SK-N-SH (cell line): ENCODE measurements at regions not wholly inside any gene's neighbourhood (a gene's known extent, or its start where the extent isn't known, plus 50 kb on each side); places are given as distances from the start of the nearest gene placed in this dataset.

Source experiments
- CTCF ChIA-PET: fragments of 300-600, 350-600 bp; formaldehyde crosslinking; extraction: SDS; loops from one replicate; lab custom pipeline; 2021; lab: Yijun Ruan, JAX
- POLR2A ChIA-PET: fragments of 350-600 bp; sonication (Branson Sonifier 250); formaldehyde crosslinking; extraction: SDS; loops from one replicate; lab custom pipeline; 2020; ENCODE audit warnings: antibody characterized with exemption, inconsistent platforms; lab: Yijun Ruan, JAX
- DNase-seq: peaks from one replicate; pipeline ENCODE4 v3.0.0; 2012
- H2AFZ ChIP-seq: fragments of 200-600 bp; sonication (generic); 2 replicates; pipeline ENCODE4 v1.8.1; 2016; ENCODE audit warnings: antibody characterized with exemption, mild to moderate bottlenecking, low read depth
- H3F3A ChIP-seq: fragments of 200-600 bp; sonication (generic); replicated peaks from 2 replicates; pipeline ENCODE3; 2016; ENCODE audit warnings: antibody characterized with exemption, mild to moderate bottlenecking; ENCODE audit not compliant: insufficient read depth
- H3K27ac ChIP-seq, 2 experiments: fragments of 200-500 bp in 1 of 2; fragments of 200-600 bp in 1 of 2; sonication (Bioruptor generic) in 1 of 2; sonication (generic), shearing (Covaris generic) in 1 of 2; 2 replicates each; pipeline versions ENCODE4 v1.5.1 to v1.6.1; 2014 to 2016; ENCODE audit warnings: low read depth in 2 of 2, inconsistent platforms in 1 of 2, low read length in 1 of 2, mild to moderate bottlenecking in 1 of 2, mixed read lengths in 1 of 2
- H3K27me3 ChIP-seq: fragments of 200-600 bp; sonication (generic), shearing (Covaris generic); 2 replicates; pipeline ENCODE4 v1.6.1; 2016; ENCODE audit warnings: mixed run types; ENCODE audit not compliant: insufficient read depth
- H3K36me3 ChIP-seq, 2 experiments: fragments of 200-500 bp in 1 of 2; fragments of 200-600 bp in 1 of 2; sonication (Bioruptor generic) in 1 of 2; sonication (generic) in 1 of 2; replicated peaks in 1 of 2; 2 replicates each; pipeline versions ENCODE3 to v1.5.1; 2014 to 2016; ENCODE audit warnings: low read length in 1 of 2, mild to moderate bottlenecking in 1 of 2; ENCODE audit not compliant: insufficient read depth in 2 of 2, control insufficient read depth in 1 of 2
- H3K4me1 ChIP-seq, 2 experiments: fragments of 200-500 bp in 1 of 2; fragments of 200-600 bp in 1 of 2; sonication (Bioruptor generic) in 1 of 2; sonication (generic), shearing (Covaris generic) in 1 of 2; 2 replicates each; pipeline versions ENCODE4 v1.5.1 to v1.6.1; 2014 to 2016; ENCODE audit warnings: low read depth in 1 of 2, low read length in 1 of 2, mixed run types in 1 of 2; ENCODE audit not compliant: insufficient read depth in 2 of 2, control insufficient read depth in 1 of 2
- H3K4me2 ChIP-seq: fragments of 200-600 bp; sonication (generic), shearing (Covaris generic); 2 replicates; pipeline ENCODE4 v1.6.1; 2017; ENCODE audit warnings: mixed run types
- H3K4me3 ChIP-seq, 2 experiments: fragments of 200-500 bp in 1 of 2; fragments of 200-600 bp in 1 of 2; sonication (Bioruptor generic) in 1 of 2; sonication (generic), shearing (Covaris generic) in 1 of 2; 2 replicates each; pipeline versions ENCODE4 v1.5.1 to v1.8.1; 2014 to 2016; ENCODE audit warnings: low read depth in 2 of 2, inconsistent platforms in 1 of 2, low read length in 1 of 2, mild to moderate bottlenecking in 1 of 2, mixed read lengths in 1 of 2, moderate library complexity in 1 of 2
- H3K79me2 ChIP-seq: fragments of 200-600 bp; sonication (generic); 2 replicates; pipeline ENCODE4 v1.8.1; 2017; ENCODE audit warnings: mild to moderate bottlenecking; ENCODE audit not compliant: insufficient read depth
- H3K9ac ChIP-seq: fragments of 200-600 bp; sonication (generic); 2 replicates; pipeline ENCODE4 v1.6.1; 2017; ENCODE audit warnings: mixed run types
- H3K9me2 ChIP-seq: fragments of 200-600 bp; sonication (generic); 2 replicates; pipeline ENCODE4 v1.6.1; 2017; ENCODE audit warnings: mixed run types
- H3K9me3 ChIP-seq: fragments of 200-600 bp; sonication (generic); 2 replicates; pipeline ENCODE4 v1.6.1; 2017; ENCODE audit warnings: mixed run types, mild to moderate bottlenecking, moderate library complexity
- H4K20me1 ChIP-seq: fragments of 200-600 bp; sonication (generic); 2 replicates; pipeline ENCODE4 v1.6.1; 2017; ENCODE audit warnings: mild to moderate bottlenecking, mixed run types; ENCODE audit not compliant: insufficient read depth
- CHD2 ChIP-seq: fragments of 150-350 bp; IDR thresholded peaks from 2 replicates; pipeline ENCODE4 v1.6.1; 2018; ENCODE audit warnings: low read length; ENCODE audit not compliant: partially characterized antibody
- EP300 ChIP-seq, 2 experiments: IDR thresholded peaks; 2 replicates each; pipeline versions ENCODE4 v1.4.0 to v1.6.1; 2012; ENCODE audit warnings: borderline replicate concordance in 1 of 2, low read depth in 1 of 2, low read length in 1 of 2
- EZH2phosphoT487 ChIP-seq: fragments of 200-600 bp; sonication (generic); IDR thresholded peaks from 2 replicates; pipeline ENCODE4 v1.6.1; 2017; ENCODE audit warnings: low read depth, mixed run types, mild to moderate bottlenecking, antibody characterized with exemption, moderate library complexity, borderline replicate concordance
- FOSL2 ChIP-seq: IDR thresholded peaks from 2 replicates; pipeline ENCODE4 v1.4.0; 2012; ENCODE audit warnings: low read depth, mild to moderate bottlenecking, moderate library complexity, borderline replicate concordance
- FOXJ3 ChIP-seq: sonication (generic); formaldehyde crosslinking; IDR thresholded peaks from 2 replicates; pipeline ENCODE4 v1.5.1; 2020; ENCODE audit warnings: mild to moderate bottlenecking, missing genetic modification reagents
- FOXM1 ChIP-seq: IDR thresholded peaks from 2 replicates; pipeline ENCODE4 v1.4.0; 2012; ENCODE audit warnings: low read depth, mild to moderate bottlenecking
- GABPA ChIP-seq: IDR thresholded peaks from 2 replicates; pipeline ENCODE4 v1.4.0; 2012; ENCODE audit warnings: low read depth, mild to moderate bottlenecking
- IRF3 ChIP-seq: fragments of 150-350 bp; IDR thresholded peaks from 2 replicates; pipeline ENCODE4 v1.6.1; 2016; ENCODE audit warnings: mild to moderate bottlenecking, low read depth, low read length
- JUND ChIP-seq: IDR thresholded peaks from 2 replicates; pipeline ENCODE4 v1.4.0; 2012
- MEF2A ChIP-seq: IDR thresholded peaks from 2 replicates; pipeline ENCODE4 v1.4.0; 2012; ENCODE audit warnings: low read depth, borderline replicate concordance
- NRF1 ChIP-seq: IDR thresholded peaks from 2 replicates; pipeline ENCODE4 v1.6.1; 2012; ENCODE audit warnings: low read depth, mild to moderate bottlenecking, low read length
- PBX3 ChIP-seq: IDR thresholded peaks from 2 replicates; pipeline ENCODE4; 2012
- POLR2AphosphoS5 ChIP-seq: IDR thresholded peaks from 2 replicates; pipeline ENCODE4 v1.6.1; 2012; ENCODE audit warnings: low read depth, low read length
- RAD21 ChIP-seq: IDR thresholded peaks from 2 replicates; pipeline ENCODE4 v1.6.1; 2012; ENCODE audit warnings: mild to moderate bottlenecking, low read length
- REST ChIP-seq: IDR thresholded peaks from 2 replicates; pipeline ENCODE4 v1.6.1; 2012; ENCODE audit warnings: mild to moderate bottlenecking, low read depth, low read length, moderate library complexity
- RFX5 ChIP-seq: IDR thresholded peaks from 2 replicates; pipeline ENCODE4 v1.6.1; 2012; ENCODE audit warnings: mild to moderate bottlenecking, improper control_type of control experiment, low read length
- RXRA ChIP-seq: IDR thresholded peaks from 2 replicates; pipeline ENCODE4 v1.4.0; 2012; ENCODE audit warnings: low read depth, mild to moderate bottlenecking, borderline replicate concordance
- SIN3A ChIP-seq: IDR thresholded peaks from 2 replicates; pipeline ENCODE4 v1.6.1; 2012; ENCODE audit warnings: low read depth, mild to moderate bottlenecking, low read length, moderate library complexity, borderline replicate concordance
- SMC3 ChIP-seq: IDR thresholded peaks from 2 replicates; pipeline ENCODE4 v1.6.1; 2012; ENCODE audit warnings: low read depth, low read length, improper control_type of control experiment
- TAF1 ChIP-seq: IDR thresholded peaks from 2 replicates; pipeline ENCODE4 v1.6.1; 2012; ENCODE audit warnings: low read depth, mild to moderate bottlenecking, low read length, moderate library complexity, borderline replicate concordance
- TCF12 ChIP-seq: IDR thresholded peaks from 2 replicates; pipeline ENCODE4 v1.4.0; 2012
- TEAD4 ChIP-seq: IDR thresholded peaks from 2 replicates; pipeline ENCODE4 v1.4.0; 2012; ENCODE audit warnings: mild to moderate bottlenecking, borderline replicate concordance; ENCODE audit not compliant: insufficient read depth
- USF2 ChIP-seq: fragments of 150-350 bp; IDR thresholded peaks from 2 replicates; pipeline ENCODE4 v1.6.1; 2017; ENCODE audit warnings: antibody characterized with exemption, low read length, low read depth, borderline replicate concordance
- YY1 ChIP-seq: IDR thresholded peaks from 2 replicates; pipeline ENCODE4 v1.4.0; 2012; ENCODE audit warnings: low read depth, mild to moderate bottlenecking
- WGBS: methylation state at CpG from one replicate; pipeline ENCODE4 v1.1.6; 2017; ENCODE audit warnings: low lambda C conversion rate; 5-methylcytosine and 5-hydroxymethylcytosine counted together

- H3K9ac ChIP-seq: no peak overlapping the region
- H3F3A ChIP-seq: no peaks in the 10 kb centered on the region
- no peak for DNase-seq
- no peak overlapping the region for H3K4me3 ChIP-seq
- H3K9me3 ChIP-seq: no peaks in the 10 kb centered on the region
- TF ChIP-seq FOXM1 (no peak), TAF1 (no peak), NRF1 (no peak), MEF2A (no peak), SIN3A (no peak), RAD21 (no peak), EP300 (IDR thresholded peaks at IDR 0.05; ENCODE audit: borderline replicate concordance in 1 of 2, low read depth in 1 of 2, low read length in 1 of 2) (no peak), POLR2AphosphoS5 (no peak), YY1 (no peak), IRF3 (no peak), GABPA (no peak), CHD2 (no peak), RXRA (no peak), SMC3 (no peak), JUND (no peak), RFX5 (no peak), TEAD4 (no peak), USF2 (no peak)
- H3K9me2 ChIP-seq: no peaks in the 10 kb centered on the region
- H3K4me1 ChIP-seq: no peaks in the 10 kb centered on the region
- no peaks in the 10 kb centered on the region for H3K36me3 ChIP-seq
- 49% methylated on average over 3 of the region's 3 CpGs for WGBS
- H3K27ac ChIP-seq: no peak overlapping the region; a peak in 1 of 4 replicates
- no peaks in the 10 kb centered on the region for H3K27me3 ChIP-seq
- no peaks in the 10 kb centered on the region for H3K79me2 ChIP-seq
- ChIA-PET POLR2A (no interaction called here), CTCF (no interaction called here)
- no peak overlapping the region for H3K4me2 ChIP-seq
- H4K20me1 ChIP-seq: no peaks in the 10 kb centered on the region
- no peak overlapping the region for H2AFZ ChIP-seq
Measured at GRCh38 chr6:155604991-155605390, 149.4 kb upstream of the NOX3 start.

GRCh38 chr6:155599561-155599960 lies 143.9 kb upstream of the NOX3 start:
- Histone ChIP-seq H3K9ac (no peak overlapping the region), H3K27me3 (no peaks in the 10 kb centered on the region), H3K4me3 (no peak overlapping the region), H3K79me2 (no peaks in the 10 kb centered on the region), H3K4me2 (no peak overlapping the region), H3K9me2 (no peaks in the 10 kb centered on the region), H3F3A (no peaks in the 10 kb centered on the region), H3K4me1 (no peaks in the 10 kb centered on the region), H2AFZ (no peak overlapping the region), H3K9me3 (no peaks in the 10 kb centered on the region), H3K27ac (no peak overlapping the region), H4K20me1 (no peaks in the 10 kb centered on the region), H3K36me3 (no peaks in the 10 kb centered on the region)
- 81% methylated on average over 3 of the region's 3 CpGs for WGBS
- CTCF ChIA-PET: no interaction called here
- no peak for DNase-seq
- POLR2A ChIA-PET: no interaction called here
- TF ChIP-seq FOSL2 (no peak), CHD2 (no peak), YY1 (no peak), REST (no peak), EZH2phosphoT487 (no peak), TCF12 (no peak), FOXJ3 (CRISPR knock-in tag) (no peak), JUND (no peak), PBX3 (no peak)
